GM23338 (cell line): ENCODE measurements at regions not wholly inside any gene's neighbourhood (a gene's known extent, or its start where the extent isn't known, plus 50 kb on each side); places are given as distances from the start of the nearest gene placed in this dataset.

Source experiments
- ATAC-seq: fragments of 200-7000 bp; cut with Tn5 transposase; 3 replicates; pipeline ENCODE4 v1.9.1; 2020
- DNase-seq: peaks from one replicate; pipeline ENCODE4 v3.0.0-alpha.2; 2015; ENCODE audit warnings: low spot score
- H2AFZ ChIP-seq: fragments of 200-600 bp; sonication (generic); 2 replicates; pipeline ENCODE4 v1.8.0; 2016; ENCODE audit warnings: antibody characterized with exemption, mild to moderate bottlenecking, moderate library complexity
- H3F3A ChIP-seq: fragments of 200-600 bp; sonication (generic); replicated peaks from 2 replicates; pipeline ENCODE4 v1.8.0; 2017; ENCODE audit warnings: antibody characterized with exemption, mixed run types, low read depth
- H3K27ac ChIP-seq: fragments of 200-600 bp; sonication (generic); 2 replicates; pipeline ENCODE4 v1.6.1; 2016; ENCODE audit warnings: low read depth
- H3K27me3 ChIP-seq: fragments of 200-600 bp; sonication (generic); 2 replicates; pipeline ENCODE4 v1.8.0; 2016; ENCODE audit warnings: mild to moderate bottlenecking, mixed run types, moderate library complexity; ENCODE audit not compliant: insufficient read depth
- H3K36me3 ChIP-seq: fragments of 200-600 bp; sonication (generic); 2 replicates; pipeline ENCODE4 v1.8.0; 2016; ENCODE audit warnings: mild to moderate bottlenecking; ENCODE audit not compliant: insufficient read depth
- H3K4me1 ChIP-seq: fragments of 200-600 bp; sonication (generic); 2 replicates; pipeline ENCODE4 v1.8.0; 2016; ENCODE audit warnings: mild to moderate bottlenecking, moderate library complexity; ENCODE audit not compliant: insufficient read depth
- H3K4me2 ChIP-seq: fragments of 200-600 bp; sonication (generic); 2 replicates; pipeline ENCODE4 v1.7.1; 2017; ENCODE audit warnings: mixed run types
- H3K4me3 ChIP-seq: fragments of 200-600 bp; sonication (generic); 2 replicates; pipeline ENCODE4 v1.6.1; 2016; ENCODE audit warnings: mixed run types
- H3K79me2 ChIP-seq: fragments of 200-600 bp; sonication (generic); replicated peaks from 2 replicates; pipeline ENCODE4 v1.8.0; 2017; ENCODE audit warnings: mild to moderate bottlenecking; ENCODE audit not compliant: insufficient read depth
- H3K9me2 ChIP-seq: fragments of 200-600 bp; sonication (generic); 2 replicates; pipeline ENCODE4 v1.8.0; 2017; ENCODE audit not compliant: insufficient read depth
- H4K20me1 ChIP-seq: fragments of 200-600 bp; sonication (generic); replicated peaks from 2 replicates; pipeline ENCODE4 v1.8.0; 2017; ENCODE audit warnings: mild to moderate bottlenecking; ENCODE audit not compliant: insufficient read depth
- H3K27ac Mint-ChIP-seq: 2 replicates; pipeline ENCODE4 v1.8.0; 2020; ENCODE audit warnings: inconsistent platforms, mild to moderate bottlenecking, moderate library complexity, mixed read lengths
- H3K27me3 Mint-ChIP-seq: 3 replicates; pipeline ENCODE4 v1.8.0; 2022; ENCODE audit warnings: low read depth, mild to moderate bottlenecking, moderate library complexity, mixed read lengths, inconsistent platforms; ENCODE audit not compliant: insufficient read depth, poor library complexity
- H3K36me3 Mint-ChIP-seq: 3 replicates; pipeline ENCODE4 v1.8.0; 2021; ENCODE audit warnings: low read depth, mild to moderate bottlenecking, inconsistent platforms, moderate library complexity, mixed read lengths
- H3K4me1 Mint-ChIP-seq: 3 replicates; pipeline ENCODE4 v1.8.0; 2020; ENCODE audit warnings: mild to moderate bottlenecking, inconsistent platforms, mixed read lengths
- H3K4me3 Mint-ChIP-seq: 3 replicates; pipeline ENCODE4 v1.8.0; 2021; ENCODE audit warnings: moderate library complexity, mild to moderate bottlenecking, inconsistent platforms, mixed read lengths
- H3K9me3 Mint-ChIP-seq: 3 replicates; pipeline ENCODE4 v1.8.0; 2020; ENCODE audit warnings: moderate library complexity, mild to moderate bottlenecking, inconsistent platforms, mixed read lengths
- CREB1 ChIP-seq: fragments of 250-450 bp; sonication (Bioruptor Pico); IDR thresholded peaks from 2 replicates; pipeline ENCODE4 v1.5.0; 2020; ENCODE audit warnings: low read depth, mild to moderate bottlenecking, moderate library complexity
- EZH2 ChIP-seq: fragments of 200-600 bp; sonication (generic); IDR thresholded peaks from one replicate; pipeline ENCODE4 v1.8.0; 2017; ENCODE audit warnings: antibody characterized with exemption, mild to moderate bottlenecking, low read depth; ENCODE audit not compliant: unreplicated experiment
- EZH2phosphoT487 ChIP-seq: fragments of 200-600 bp; sonication (generic); IDR thresholded peaks from one replicate; pipeline ENCODE4 v1.8.1; 2018; ENCODE audit warnings: antibody characterized with exemption; ENCODE audit not compliant: unreplicated experiment
- JUNB ChIP-seq: IDR thresholded peaks from one replicate; pipeline ENCODE4 v1.6.1; 2016; ENCODE audit warnings: antibody characterized with exemption; ENCODE audit not compliant: unreplicated experiment
- NANOG ChIP-seq: IDR thresholded peaks from 2 replicates; pipeline ENCODE4 v1.6.1; 2016; ENCODE audit warnings: antibody characterized with exemption, borderline replicate concordance
- POLR2AphosphoS5 ChIP-seq: IDR thresholded peaks from 2 replicates; pipeline ENCODE4 v1.6.1; 2016; ENCODE audit warnings: antibody characterized with exemption, low read depth
- STAT1 ChIP-seq: IDR thresholded peaks from one replicate; pipeline ENCODE4 v1.6.1; 2016; ENCODE audit warnings: antibody characterized with exemption; ENCODE audit not compliant: unreplicated experiment
- ZNF114 ChIP-seq: fragments of 250-450 bp; sonication (Bioruptor Pico); IDR thresholded peaks from 2 replicates; pipeline ENCODE4 v1.5.0; 2020; ENCODE audit warnings: mild to moderate bottlenecking, moderate library complexity
- ZNF331 ChIP-seq: fragments of 250-450 bp; sonication (Bioruptor Pico); IDR thresholded peaks from 2 replicates; pipeline ENCODE4 v1.5.0; 2020; ENCODE audit warnings: low read depth, mild to moderate bottlenecking, moderate library complexity
- TF ChIP-seq, protein P1 (sequence below): IDR thresholded peaks from one replicate; pipeline ENCODE4 v1.6.1; 2018; ENCODE audit warnings: antibody characterized with exemption; ENCODE audit not compliant: unreplicated experiment
- TF ChIP-seq, protein P2 (sequence below): IDR thresholded peaks from 2 replicates; pipeline ENCODE4 v1.6.1; 2016; ENCODE audit warnings: antibody characterized with exemption
- TF ChIP-seq, protein P3 (sequence below): fragments of 250-450 bp; sonication (Bioruptor Pico); IDR thresholded peaks from 2 replicates; pipeline ENCODE4 v1.5.0; 2020; ENCODE audit warnings: mild to moderate bottlenecking, moderate library complexity

DNA sequence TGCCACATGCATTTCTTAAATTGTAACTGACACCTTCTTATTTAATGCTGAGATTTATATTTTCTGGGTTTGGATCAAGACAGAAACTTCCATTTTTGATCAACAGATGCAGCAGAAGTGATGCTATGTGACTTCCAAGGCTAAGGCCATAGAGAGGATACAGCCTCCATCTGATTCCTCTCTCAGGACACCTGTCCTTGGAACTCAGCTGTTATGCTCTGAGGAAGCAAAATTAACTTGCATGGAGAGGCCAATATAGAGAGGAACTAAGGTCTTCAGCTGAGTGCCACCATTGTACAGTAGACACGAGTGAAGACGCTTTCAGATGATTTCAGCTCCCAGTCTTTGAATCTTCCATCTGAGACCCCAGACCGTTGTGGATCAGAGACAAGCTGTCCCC lies 296.9 kb upstream of the TBL1XR1 start:
- Mint-ChIP-seq H3K27ac (no peak overlapping the region), H3K4me1 (peaks cover 7% of the 10 kb centered on the region), H3K27me3 (peaks cover 2% of the 10 kb centered on the region), H3K9me3 (no peaks in the 10 kb centered on the region), H3K4me3 (no peak overlapping the region), H3K36me3 (no peaks in the 10 kb centered on the region)
- TF ChIP-seq JUNB: no peak
- TF ChIP-seq POLR2AphosphoS5: no peak
- TF ChIP-seq, protein P1, sequence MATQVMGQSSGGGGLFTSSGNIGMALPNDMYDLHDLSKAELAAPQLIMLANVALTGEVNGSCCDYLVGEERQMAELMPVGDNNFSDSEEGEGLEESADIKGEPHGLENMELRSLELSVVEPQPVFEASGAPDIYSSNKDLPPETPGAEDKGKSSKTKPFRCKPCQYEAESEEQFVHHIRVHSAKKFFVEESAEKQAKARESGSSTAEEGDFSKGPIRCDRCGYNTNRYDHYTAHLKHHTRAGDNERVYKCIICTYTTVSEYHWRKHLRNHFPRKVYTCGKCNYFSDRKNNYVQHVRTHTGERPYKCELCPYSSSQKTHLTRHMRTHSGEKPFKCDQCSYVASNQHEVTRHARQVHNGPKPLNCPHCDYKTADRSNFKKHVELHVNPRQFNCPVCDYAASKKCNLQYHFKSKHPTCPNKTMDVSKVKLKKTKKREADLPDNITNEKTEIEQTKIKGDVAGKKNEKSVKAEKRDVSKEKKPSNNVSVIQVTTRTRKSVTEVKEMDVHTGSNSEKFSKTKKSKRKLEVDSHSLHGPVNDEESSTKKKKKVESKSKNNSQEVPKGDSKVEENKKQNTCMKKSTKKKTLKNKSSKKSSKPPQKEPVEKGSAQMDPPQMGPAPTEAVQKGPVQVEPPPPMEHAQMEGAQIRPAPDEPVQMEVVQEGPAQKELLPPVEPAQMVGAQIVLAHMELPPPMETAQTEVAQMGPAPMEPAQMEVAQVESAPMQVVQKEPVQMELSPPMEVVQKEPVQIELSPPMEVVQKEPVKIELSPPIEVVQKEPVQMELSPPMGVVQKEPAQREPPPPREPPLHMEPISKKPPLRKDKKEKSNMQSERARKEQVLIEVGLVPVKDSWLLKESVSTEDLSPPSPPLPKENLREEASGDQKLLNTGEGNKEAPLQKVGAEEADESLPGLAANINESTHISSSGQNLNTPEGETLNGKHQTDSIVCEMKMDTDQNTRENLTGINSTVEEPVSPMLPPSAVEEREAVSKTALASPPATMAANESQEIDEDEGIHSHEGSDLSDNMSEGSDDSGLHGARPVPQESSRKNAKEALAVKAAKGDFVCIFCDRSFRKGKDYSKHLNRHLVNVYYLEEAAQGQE: no peak
- TF ChIP-seq, protein P2, sequence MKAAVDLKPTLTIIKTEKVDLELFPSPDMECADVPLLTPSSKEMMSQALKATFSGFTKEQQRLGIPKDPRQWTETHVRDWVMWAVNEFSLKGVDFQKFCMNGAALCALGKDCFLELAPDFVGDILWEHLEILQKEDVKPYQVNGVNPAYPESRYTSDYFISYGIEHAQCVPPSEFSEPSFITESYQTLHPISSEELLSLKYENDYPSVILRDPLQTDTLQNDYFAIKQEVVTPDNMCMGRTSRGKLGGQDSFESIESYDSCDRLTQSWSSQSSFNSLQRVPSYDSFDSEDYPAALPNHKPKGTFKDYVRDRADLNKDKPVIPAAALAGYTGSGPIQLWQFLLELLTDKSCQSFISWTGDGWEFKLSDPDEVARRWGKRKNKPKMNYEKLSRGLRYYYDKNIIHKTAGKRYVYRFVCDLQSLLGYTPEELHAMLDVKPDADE: no peak
- no peak for TF ChIP-seq EZH2phosphoT487
- TF ChIP-seq, protein P3, sequence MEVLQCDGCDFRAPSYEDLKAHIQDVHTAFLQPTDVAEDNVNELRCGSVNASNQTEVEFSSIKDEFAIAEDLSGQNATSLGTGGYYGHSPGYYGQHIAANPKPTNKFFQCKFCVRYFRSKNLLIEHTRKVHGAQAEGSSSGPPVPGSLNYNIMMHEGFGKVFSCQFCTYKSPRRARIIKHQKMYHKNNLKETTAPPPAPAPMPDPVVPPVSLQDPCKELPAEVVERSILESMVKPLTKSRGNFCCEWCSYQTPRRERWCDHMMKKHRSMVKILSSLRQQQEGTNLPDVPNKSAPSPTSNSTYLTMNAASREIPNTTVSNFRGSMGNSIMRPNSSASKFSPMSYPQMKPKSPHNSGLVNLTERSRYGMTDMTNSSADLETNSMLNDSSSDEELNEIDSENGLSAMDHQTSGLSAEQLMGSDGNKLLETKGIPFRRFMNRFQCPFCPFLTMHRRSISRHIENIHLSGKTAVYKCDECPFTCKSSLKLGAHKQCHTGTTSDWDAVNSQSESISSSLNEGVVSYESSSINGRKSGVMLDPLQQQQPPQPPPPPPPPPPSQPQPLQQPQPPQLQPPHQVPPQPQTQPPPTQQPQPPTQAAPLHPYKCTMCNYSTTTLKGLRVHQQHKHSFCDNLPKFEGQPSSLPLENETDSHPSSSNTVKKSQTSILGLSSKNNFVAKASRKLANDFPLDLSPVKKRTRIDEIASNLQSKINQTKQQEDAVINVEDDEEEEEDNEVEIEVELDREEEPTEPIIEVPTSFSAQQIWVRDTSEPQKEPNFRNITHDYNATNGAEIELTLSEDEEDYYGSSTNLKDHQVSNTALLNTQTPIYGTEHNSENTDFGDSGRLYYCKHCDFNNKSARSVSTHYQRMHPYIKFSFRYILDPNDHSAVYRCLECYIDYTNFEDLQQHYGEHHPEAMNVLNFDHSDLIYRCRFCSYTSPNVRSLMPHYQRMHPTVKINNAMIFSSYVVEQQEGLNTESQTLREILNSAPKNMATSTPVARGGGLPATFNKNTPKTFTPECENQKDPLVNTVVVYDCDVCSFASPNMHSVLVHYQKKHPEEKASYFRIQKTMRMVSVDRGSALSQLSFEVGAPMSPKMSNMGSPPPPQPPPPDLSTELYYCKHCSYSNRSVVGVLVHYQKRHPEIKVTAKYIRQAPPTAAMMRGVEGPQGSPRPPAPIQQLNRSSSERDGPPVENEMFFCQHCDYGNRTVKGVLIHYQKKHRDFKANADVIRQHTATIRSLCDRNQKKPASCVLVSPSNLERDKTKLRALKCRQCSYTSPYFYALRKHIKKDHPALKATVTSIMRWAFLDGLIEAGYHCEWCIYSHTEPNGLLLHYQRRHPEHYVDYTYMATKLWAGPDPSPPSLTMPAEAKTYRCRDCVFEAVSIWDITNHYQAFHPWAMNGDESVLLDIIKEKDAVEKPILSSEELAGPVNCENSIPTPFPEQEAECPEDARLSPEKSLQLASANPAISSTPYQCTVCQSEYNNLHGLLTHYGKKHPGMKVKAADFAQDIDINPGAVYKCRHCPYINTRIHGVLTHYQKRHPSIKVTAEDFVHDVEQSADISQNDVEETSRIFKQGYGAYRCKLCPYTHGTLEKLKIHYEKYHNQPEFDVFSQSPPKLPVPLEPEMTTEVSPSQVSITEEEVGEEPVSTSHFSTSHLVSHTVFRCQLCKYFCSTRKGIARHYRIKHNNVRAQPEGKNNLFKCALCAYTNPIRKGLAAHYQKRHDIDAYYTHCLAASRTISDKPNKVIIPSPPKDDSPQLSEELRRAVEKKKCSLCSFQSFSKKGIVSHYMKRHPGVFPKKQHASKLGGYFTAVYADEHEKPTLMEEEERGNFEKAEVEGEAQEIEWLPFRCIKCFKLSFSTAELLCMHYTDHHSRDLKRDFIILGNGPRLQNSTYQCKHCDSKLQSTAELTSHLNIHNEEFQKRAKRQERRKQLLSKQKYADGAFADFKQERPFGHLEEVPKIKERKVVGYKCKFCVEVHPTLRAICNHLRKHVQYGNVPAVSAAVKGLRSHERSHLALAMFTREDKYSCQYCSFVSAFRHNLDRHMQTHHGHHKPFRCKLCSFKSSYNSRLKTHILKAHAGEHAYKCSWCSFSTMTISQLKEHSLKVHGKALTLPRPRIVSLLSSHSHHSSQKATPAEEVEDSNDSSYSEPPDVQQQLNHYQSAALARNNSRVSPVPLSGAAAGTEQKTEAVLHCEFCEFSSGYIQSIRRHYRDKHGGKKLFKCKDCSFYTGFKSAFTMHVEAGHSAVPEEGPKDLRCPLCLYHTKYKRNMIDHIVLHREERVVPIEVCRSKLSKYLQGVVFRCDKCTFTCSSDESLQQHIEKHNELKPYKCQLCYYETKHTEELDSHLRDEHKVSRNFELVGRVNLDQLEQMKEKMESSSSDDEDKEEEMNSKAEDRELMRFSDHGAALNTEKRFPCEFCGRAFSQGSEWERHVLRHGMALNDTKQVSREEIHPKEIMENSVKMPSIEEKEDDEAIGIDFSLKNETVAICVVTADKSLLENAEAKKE: no peak
- TF ChIP-seq ZNF331: no peak
- no peak for TF ChIP-seq ZNF114
- TF ChIP-seq STAT1: no peak
- no peak for TF ChIP-seq NANOG
- TF ChIP-seq EZH2: no peak
- TF ChIP-seq CREB1 (CRISPR knock-in tag): no peak
- Histone ChIP-seq H3K4me2 (no peak overlapping the region), H3K4me3 (no peak overlapping the region), H3K79me2 (no peaks in the 10 kb centered on the region), H3K27ac (no peak overlapping the region), H3F3A (no peaks in the 10 kb centered on the region), H4K20me1 (no peaks in the 10 kb centered on the region), H3K9me2 (no peaks in the 10 kb centered on the region), H3K27me3 (no peaks in the 10 kb centered on the region), H3K4me1 (no peaks in the 10 kb centered on the region), H2AFZ (no peak overlapping the region), H3K36me3 (no peaks in the 10 kb centered on the region)
- ATAC-seq: no peak
- DNase-seq: no peak
